ENCODE measurements at regions not wholly inside any gene's neighbourhood (a gene's known extent, or its start where the extent isn't known, plus 50 kb on each side); places are given as distances from the start of the nearest gene placed in this dataset.
A peak's percentile ranks its signal among the peaks of the same experiment; 100 is the strongest.

GRCh38 chr2:167411367-167411766 is 523.1 kb downstream of the XIRP2 start:
- DNase-seq: no peak

- peak; percentile 88 for DNase-seq
Observed at GRCh38 chr2:167406558-167406957, 518.3 kb downstream of the XIRP2 start.

- DNase-seq: peak; percentile 66
Observed at GRCh38 chr2:167404627-167405284, 516.5 kb downstream of the XIRP2 start.

GRCh38 chr2:167401309-167401708 is 513.0 kb downstream of the XIRP2 start:
- DNase-seq: no peak

- DNase-seq: no peak
Observed at GRCh38 chr2:167400546-167400945, 512.3 kb downstream of the XIRP2 start.

- no peak for DNase-seq
Observed at GRCh38 chr2:167398873-167399272, 510.6 kb downstream of the XIRP2 start.

- DNase-seq: no peak
Observed at GRCh38 chr2:167388901-167389300, 500.6 kb downstream of the XIRP2 start.

- DNase-seq: no peak
Observed at GRCh38 chr2:167388497-167388896, 500.2 kb downstream of the XIRP2 start.

GRCh38 chr2:167386694-167387093 is 498.4 kb downstream of the XIRP2 start:
- no peak for DNase-seq

- no peak for DNase-seq
Observed at GRCh38 chr2:167383610-167384194, 495.4 kb downstream of the XIRP2 start.

- peak; percentile 28 for DNase-seq
Observed at GRCh38 chr2:167381349-167381748, 493.1 kb downstream of the XIRP2 start.

GRCh38 chr2:167380555-167380954 is 492.3 kb downstream of the XIRP2 start:
- peak; percentile 22 for DNase-seq

GRCh38 chr2:167380094-167380493 is 491.8 kb downstream of the XIRP2 start:
- DNase-seq: no peak

- no peak for DNase-seq
Observed at GRCh38 chr2:167369083-167369482, 480.8 kb downstream of the XIRP2 start.

- no peak for DNase-seq
Observed at GRCh38 chr2:167368371-167368770, 480.1 kb downstream of the XIRP2 start.

GRCh38 chr2:167365216-167365615 is 476.9 kb downstream of the XIRP2 start:
- no peak for DNase-seq

GRCh38 chr2:167361426-167361825 is 473.1 kb downstream of the XIRP2 start:
- no peak for DNase-seq

- DNase-seq: peak; percentile 29
Observed at GRCh38 chr2:167355821-167356220, 467.5 kb downstream of the XIRP2 start.

- no peak for DNase-seq
Observed at GRCh38 chr2:167353605-167354280, 465.5 kb downstream of the XIRP2 start.

GRCh38 chr2:167345559-167345958 is 457.3 kb downstream of the XIRP2 start:
- DNase-seq: no peak

GRCh38 chr2:167342769-167343168 is 454.5 kb downstream of the XIRP2 start:
- DNase-seq: no peak

- no peak for DNase-seq
Observed at GRCh38 chr2:167340322-167340721, 452.0 kb downstream of the XIRP2 start.

- no peak for DNase-seq
Observed at GRCh38 chr2:167336213-167336612, 447.9 kb downstream of the XIRP2 start.

GRCh38 chr2:167335541-167335992 is 447.3 kb downstream of the XIRP2 start:
- peak; percentile 87 for DNase-seq

Data from NCI-H226 (cell line).